ENCODE measurements at regions not wholly inside any gene's neighbourhood (a gene's known extent, or its start where the extent isn't known, plus 50 kb on each side); places are given as distances from the start of the nearest gene placed in this dataset.

DNA sequence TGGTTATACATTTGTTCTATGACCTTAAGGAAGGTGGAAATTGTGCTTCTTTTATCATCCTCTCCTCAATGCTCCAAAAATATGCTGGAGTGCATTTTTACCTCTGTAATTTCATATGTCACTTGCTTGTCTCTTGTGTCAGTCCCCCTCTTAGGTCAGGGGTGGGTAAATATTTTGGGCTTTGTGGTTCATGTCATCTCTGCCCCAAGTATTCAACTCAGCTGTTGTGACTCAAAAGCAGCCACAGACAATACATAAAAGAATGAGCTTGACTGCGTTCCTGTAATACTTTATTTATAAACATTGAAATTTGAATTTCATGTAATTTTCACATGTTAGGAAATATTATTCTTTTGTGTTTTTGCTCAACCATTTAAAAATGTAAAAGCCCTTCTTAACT, 60.4 kb upstream of the SLC24A5 start:
- DNase-seq (ENCODE audit: low spot score in 2 of 2) (no peak), ATAC-seq (no peak)
- no peaks in the 10 kb centered on the region for H3K4me1 Mint-ChIP-seq
- no peaks in the 10 kb centered on the region for H3K9me3 Mint-ChIP-seq
- H3K36me3 Mint-ChIP-seq, result no peaks in the 10 kb centered on the region
- no peak overlapping the region for H3K27ac Mint-ChIP-seq
- no peak overlapping the region for H3K4me3 Mint-ChIP-seq

DNA sequence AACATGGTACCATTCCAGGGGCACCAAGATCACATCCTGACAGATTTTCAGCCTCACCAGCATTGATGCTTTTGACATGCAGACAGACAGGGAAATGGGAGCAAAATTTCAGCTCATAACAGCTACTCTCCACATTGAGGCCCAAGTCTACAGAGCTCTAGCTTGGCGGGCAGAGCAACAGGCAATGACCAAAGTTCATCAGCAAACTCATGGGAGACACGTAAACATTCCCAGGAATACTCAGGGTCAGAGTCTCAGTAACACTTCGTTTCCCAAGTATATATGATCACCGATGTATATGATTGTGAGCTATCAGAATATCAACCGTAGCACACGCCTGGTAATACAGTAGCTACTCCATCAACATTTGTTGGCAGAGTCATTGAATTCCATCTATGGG, 59.2 kb upstream of the SLC24A5 start:
- no peaks in the 10 kb centered on the region for H3K4me1 Mint-ChIP-seq
- H3K9me3 Mint-ChIP-seq, result no peaks in the 10 kb centered on the region
- H3K36me3 Mint-ChIP-seq, result no peaks in the 10 kb centered on the region
- no peak overlapping the region for H3K27ac Mint-ChIP-seq
- DNase-seq (ENCODE audit: low spot score in 2 of 2), result no peak
- no peak for ATAC-seq
- no peak overlapping the region for H3K4me3 Mint-ChIP-seq

- H3K27ac Mint-ChIP-seq, result no peak overlapping the region
- no peaks in the 10 kb centered on the region for H3K9me3 Mint-ChIP-seq
- H3K36me3 Mint-ChIP-seq, result no peaks in the 10 kb centered on the region
- ATAC-seq, result no peak
- H3K4me3 Mint-ChIP-seq, result no peak overlapping the region
- DNase-seq (ENCODE audit: low spot score in 2 of 2), result no peak
- H3K4me1 Mint-ChIP-seq, result no peaks in the 10 kb centered on the region
These were observed 58.5 kb upstream of the SLC24A5 start for GRCh38 chr15:48062148-48062872.

DNA sequence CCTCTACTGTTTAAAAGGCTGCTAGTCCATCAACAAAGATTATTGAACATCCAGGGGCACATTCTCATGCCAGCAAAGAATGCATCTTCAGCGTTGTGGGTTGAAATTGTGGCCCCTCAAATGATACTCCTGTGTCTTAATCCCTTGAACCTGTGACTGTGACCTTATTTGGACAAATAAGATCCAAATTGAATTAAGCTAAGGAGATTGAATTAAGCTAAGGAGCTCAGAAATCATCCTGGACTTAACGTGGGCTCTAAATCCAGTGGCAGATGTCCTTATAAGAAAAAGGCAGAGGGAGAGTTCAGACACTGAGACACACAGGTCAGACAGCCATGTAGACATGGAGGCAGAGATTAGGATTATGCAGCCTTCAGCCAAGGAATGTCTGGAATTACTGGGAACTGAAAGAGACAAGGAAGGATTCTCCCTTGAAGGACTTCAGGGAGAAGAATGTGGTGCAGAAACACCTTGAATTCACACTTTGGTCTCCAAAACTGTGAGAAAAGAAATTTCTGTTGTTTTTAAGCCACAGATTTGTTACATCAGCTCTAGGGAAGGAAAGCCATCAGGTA, 57.3 kb upstream of the SLC24A5 start:
- H3K4me3 Mint-ChIP-seq, result no peak overlapping the region
- H3K36me3 Mint-ChIP-seq, result no peaks in the 10 kb centered on the region
- DNase-seq (ENCODE audit: low spot score in 2 of 2) (no peak), ATAC-seq (no peak)
- H3K9me3 Mint-ChIP-seq, result no peaks in the 10 kb centered on the region
- H3K27ac Mint-ChIP-seq, result no peak overlapping the region
- no peaks in the 10 kb centered on the region for H3K4me1 Mint-ChIP-seq

DNA sequence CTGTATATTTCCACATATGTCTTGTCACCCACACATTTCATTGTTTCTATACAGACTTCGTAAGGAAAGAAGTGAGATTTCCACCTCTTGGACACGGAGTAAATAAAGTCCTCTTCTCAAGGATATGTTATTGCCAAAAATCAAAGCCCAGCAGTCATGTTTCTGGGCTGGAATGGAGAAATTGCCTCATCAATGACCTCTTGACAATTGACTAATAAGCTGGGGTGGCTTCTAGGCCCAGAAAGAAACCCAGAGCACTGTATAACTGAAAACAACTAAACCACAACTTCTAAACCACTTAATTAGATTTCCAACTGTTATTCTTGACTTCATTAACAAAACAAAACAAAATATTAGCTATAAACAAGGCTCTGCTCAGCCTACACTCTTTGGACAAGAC, 56.4 kb upstream of the SLC24A5 start:
- Mint-ChIP-seq H3K4me3 (no peak overlapping the region), H3K36me3 (no peaks in the 10 kb centered on the region), H3K4me1 (no peaks in the 10 kb centered on the region), H3K9me3 (no peaks in the 10 kb centered on the region), H3K27ac (no peak overlapping the region)
- DNase-seq (ENCODE audit: low spot score in 2 of 2), result no peak
- no peak for ATAC-seq

DNA sequence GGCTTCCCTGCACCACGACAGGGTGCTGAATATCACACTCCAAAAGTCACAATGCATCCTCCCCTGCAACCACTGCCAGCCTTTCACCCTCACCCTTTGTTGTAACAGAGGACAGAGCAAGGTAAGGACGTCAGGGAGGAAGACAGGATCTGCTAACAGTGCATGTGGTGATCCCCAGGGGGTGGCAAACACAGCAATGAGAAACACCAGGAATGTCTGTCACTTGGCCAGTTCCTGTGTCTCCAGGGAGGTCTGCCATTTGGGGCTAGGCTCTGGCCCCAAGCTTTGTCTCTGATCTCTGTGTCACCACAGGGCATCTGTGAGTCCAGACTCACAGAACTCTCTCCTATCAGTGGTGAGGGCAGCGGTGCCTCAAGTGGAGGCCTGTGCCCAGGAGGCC, 54.3 kb upstream of the SLC24A5 start:
- no peak overlapping the region for H3K27ac Mint-ChIP-seq
- no peaks in the 10 kb centered on the region for H3K9me3 Mint-ChIP-seq
- no peaks in the 10 kb centered on the region for H3K36me3 Mint-ChIP-seq
- ATAC-seq, result no peak
- no peak for DNase-seq (ENCODE audit: low spot score in 2 of 2)
- no peaks in the 10 kb centered on the region for H3K4me1 Mint-ChIP-seq
- no peak overlapping the region for H3K4me3 Mint-ChIP-seq

Data from stimulated activated effector memory CD8-positive, alpha-beta T cell treated with anti-CD3 and anti-CD28 coated beads, Interleukin-12 subunit alpha, Interleukin-12 subunit beta, amount 100 ng/mL, for 72 hours (primary cell).